ENCODE measurements at regions not wholly inside any gene's neighbourhood (a gene's known extent, or its start where the extent isn't known, plus 50 kb on each side); places are given as distances from the start of the nearest gene placed in this dataset.
"Not testable (repeated sequence)": the region's sequence is repeated elsewhere in the genome, so short reads cannot be mapped to it uniquely, and the experiment has no call there.

GRCh38 chr4:171334549-171334948, 478.7 kb upstream of the GALNTL6 start:
- no peak for DNase-seq

- DNase-seq: no peak
Observed at GRCh38 chr4:171308661-171309060, 504.5 kb upstream of the GALNTL6 start.

- not testable (repeated sequence) for DNase-seq
Observed at GRCh38 chr4:171298048-171298718, 515.0 kb upstream of the GALNTL6 start.

- no peak for DNase-seq
Observed at GRCh38 chr4:171288816-171289432, 524.3 kb upstream of the GALNTL6 start.

GRCh38 chr4:171281359-171281758, 531.8 kb upstream of the GALNTL6 start:
- no peak for DNase-seq

- no peak for DNase-seq
Observed at GRCh38 chr4:171279131-171279530, 534.1 kb upstream of the GALNTL6 start.

- DNase-seq: no peak
Observed at GRCh38 chr4:171266671-171267070, 546.5 kb upstream of the GALNTL6 start.

GRCh38 chr4:171265190-171265818, 547.9 kb upstream of the GALNTL6 start:
- DNase-seq: no peak

GRCh38 chr4:171256223-171256622, 557.0 kb upstream of the GALNTL6 start:
- DNase-seq: no peak

- no peak for DNase-seq
Observed at GRCh38 chr4:171246948-171247347, 566.3 kb upstream of the GALNTL6 start.

GRCh38 chr4:171242831-171243230, 570.4 kb upstream of the GALNTL6 start:
- no peak for DNase-seq

- DNase-seq: no peak
Observed at GRCh38 chr4:171239196-171239595, 574.0 kb upstream of the GALNTL6 start.

- DNase-seq: no peak
Observed at GRCh38 chr4:171235521-171235920, 577.7 kb upstream of the GALNTL6 start.

- DNase-seq: not testable (repeated sequence)
Observed at GRCh38 chr4:171229354-171229753, 583.9 kb upstream of the GALNTL6 start.

GRCh38 chr4:171221181-171221580, 592.0 kb upstream of the GALNTL6 start:
- DNase-seq: no peak

GRCh38 chr4:171203425-171203824, 609.8 kb upstream of the GALNTL6 start:
- no peak for DNase-seq

- no peak for DNase-seq
Observed at GRCh38 chr4:171202908-171203307, 610.3 kb upstream of the GALNTL6 start.

- DNase-seq: no peak
Observed at GRCh38 chr4:171186700-171187099, 626.5 kb upstream of the GALNTL6 start.

- no peak for DNase-seq
Observed at GRCh38 chr4:171181090-171181489, 632.1 kb upstream of the GALNTL6 start.

- no peak for DNase-seq
Observed at GRCh38 chr4:171170671-171171070, 642.5 kb upstream of the GALNTL6 start.

- DNase-seq: no peak
Observed at GRCh38 chr4:171169396-171169795, 643.8 kb upstream of the GALNTL6 start.

GRCh38 chr4:171162478-171162877, 650.7 kb upstream of the GALNTL6 start:
- DNase-seq: no peak

GRCh38 chr4:171157462-171158082, 655.6 kb upstream of the GALNTL6 start:
- DNase-seq: no peak

- no peak for DNase-seq
Observed at GRCh38 chr4:171142639-171143038, 670.6 kb upstream of the GALNTL6 start.

All from activated gamma-delta T cell (primary cell).